ENCODE measurements at regions not wholly inside any gene's neighbourhood (a gene's known extent, or its start where the extent isn't known, plus 50 kb on each side); places are given as distances from the start of the nearest gene placed in this dataset.

GRCh38 chr7:118517275-118517674, 292.8 kb downstream of the ANKRD7 start:
- H3K27ac ChIP-seq (ENCODE audit: insufficient read depth, low read depth, low read length, poor library complexity, severe bottlenecking), result no peak overlapping the region
- H3K4me1 ChIP-seq (ENCODE audit: control insufficient read depth, insufficient read depth, low read length), result no peaks in the 10 kb centered on the region
- no peaks in the 10 kb centered on the region for H3K27me3 ChIP-seq (ENCODE audit: control insufficient read depth, insufficient read depth, low read length, poor library complexity, severe bottlenecking)
- WGBS, 2 experiments, result 0% methylated on average over 1 of the region's 1 CpG
- H3K36me3 ChIP-seq (ENCODE audit: control insufficient read depth, insufficient read depth, low read length), result no peaks in the 10 kb centered on the region
- H3K4me3 ChIP-seq (ENCODE audit: insufficient read depth, low read depth, low read length), result no peak overlapping the region
- H3K9me3 ChIP-seq (ENCODE audit: control insufficient read depth, low read length), result no peaks in the 10 kb centered on the region

- Histone ChIP-seq H3K4me3 (ENCODE audit: insufficient read depth, low read depth, low read length) (no peak overlapping the region), H3K27me3 (ENCODE audit: control insufficient read depth, insufficient read depth, low read length, poor library complexity, severe bottlenecking) (no peaks in the 10 kb centered on the region), H3K36me3 (ENCODE audit: control insufficient read depth, insufficient read depth, low read length) (no peaks in the 10 kb centered on the region), H3K4me1 (ENCODE audit: control insufficient read depth, insufficient read depth, low read length) (no peaks in the 10 kb centered on the region), H3K9me3 (ENCODE audit: control insufficient read depth, low read length) (no peaks in the 10 kb centered on the region), H3K27ac (ENCODE audit: insufficient read depth, low read depth, low read length, poor library complexity, severe bottlenecking) (no peak overlapping the region)
Measured at GRCh38 chr7:118525020-118525419, 300.5 kb downstream of the ANKRD7 start.

- Histone ChIP-seq H3K9me3 (ENCODE audit: control insufficient read depth, low read length) (no peaks in the 10 kb centered on the region), H3K27ac (ENCODE audit: insufficient read depth, low read depth, low read length, poor library complexity, severe bottlenecking) (no peak overlapping the region), H3K4me1 (ENCODE audit: control insufficient read depth, insufficient read depth, low read length) (no peaks in the 10 kb centered on the region), H3K27me3 (ENCODE audit: control insufficient read depth, insufficient read depth, low read length, poor library complexity, severe bottlenecking) (no peaks in the 10 kb centered on the region), H3K4me3 (ENCODE audit: insufficient read depth, low read depth, low read length) (no peak overlapping the region), H3K36me3 (ENCODE audit: control insufficient read depth, insufficient read depth, low read length) (no peaks in the 10 kb centered on the region)
Measured at GRCh38 chr7:118531566-118531965, 307.1 kb downstream of the ANKRD7 start.

GRCh38 chr7:118559207-118559606, 334.7 kb downstream of the ANKRD7 start:
- H3K9me3 ChIP-seq (ENCODE audit: control insufficient read depth, low read length), result peaks cover 3% of the 10 kb centered on the region
- H3K4me3 ChIP-seq (ENCODE audit: insufficient read depth, low read depth, low read length), result no peak overlapping the region
- H3K27me3 ChIP-seq (ENCODE audit: control insufficient read depth, insufficient read depth, low read length, poor library complexity, severe bottlenecking), result no peaks in the 10 kb centered on the region
- H3K27ac ChIP-seq (ENCODE audit: insufficient read depth, low read depth, low read length, poor library complexity, severe bottlenecking), result no peak overlapping the region
- no peaks in the 10 kb centered on the region for H3K4me1 ChIP-seq (ENCODE audit: control insufficient read depth, insufficient read depth, low read length)
- WGBS, 2 experiments, result no CpG with 5 or more reads among the region's 1 CpG
- no peaks in the 10 kb centered on the region for H3K36me3 ChIP-seq (ENCODE audit: control insufficient read depth, insufficient read depth, low read length)

GRCh38 chr7:118563311-118563710, 338.8 kb downstream of the ANKRD7 start:
- no peaks in the 10 kb centered on the region for H3K27me3 ChIP-seq (ENCODE audit: control insufficient read depth, insufficient read depth, low read length, poor library complexity, severe bottlenecking)
- no peak overlapping the region for H3K4me3 ChIP-seq (ENCODE audit: insufficient read depth, low read depth, low read length)
- WGBS, 2 experiments, result 82 to 88% methylated on average over 2 of the region's 2 CpGs
- H3K4me1 ChIP-seq (ENCODE audit: control insufficient read depth, insufficient read depth, low read length), result no peaks in the 10 kb centered on the region
- H3K36me3 ChIP-seq (ENCODE audit: control insufficient read depth, insufficient read depth, low read length), result no peaks in the 10 kb centered on the region
- no peak overlapping the region for H3K27ac ChIP-seq (ENCODE audit: insufficient read depth, low read depth, low read length, poor library complexity, severe bottlenecking)
- H3K9me3 ChIP-seq (ENCODE audit: control insufficient read depth, low read length), result peaks cover 3% of the 10 kb centered on the region

- Histone ChIP-seq H3K27ac (ENCODE audit: insufficient read depth, low read depth, low read length, poor library complexity, severe bottlenecking) (no peak overlapping the region), H3K27me3 (ENCODE audit: control insufficient read depth, insufficient read depth, low read length, poor library complexity, severe bottlenecking) (no peaks in the 10 kb centered on the region), H3K4me3 (ENCODE audit: insufficient read depth, low read depth, low read length) (no peak overlapping the region), H3K4me1 (ENCODE audit: control insufficient read depth, insufficient read depth, low read length) (no peaks in the 10 kb centered on the region), H3K36me3 (ENCODE audit: control insufficient read depth, insufficient read depth, low read length) (no peaks in the 10 kb centered on the region), H3K9me3 (ENCODE audit: control insufficient read depth, low read length) (no peaks in the 10 kb centered on the region)
- WGBS, 2 experiments, result 86% methylated on average over 1 of the region's 1 CpG; no CpG with 5 or more reads in 1 of the 2 experiments
Measured at GRCh38 chr7:118572604-118573003, 348.1 kb downstream of the ANKRD7 start.

GRCh38 chr7:118573085-118573484, 348.6 kb downstream of the ANKRD7 start:
- WGBS, 2 experiments, result 93% methylated on average over 5 of the region's 5 CpGs
- H3K4me1 ChIP-seq (ENCODE audit: control insufficient read depth, insufficient read depth, low read length), result no peaks in the 10 kb centered on the region
- H3K4me3 ChIP-seq (ENCODE audit: insufficient read depth, low read depth, low read length), result no peak overlapping the region
- no peak overlapping the region for H3K27ac ChIP-seq (ENCODE audit: insufficient read depth, low read depth, low read length, poor library complexity, severe bottlenecking)
- no peaks in the 10 kb centered on the region for H3K27me3 ChIP-seq (ENCODE audit: control insufficient read depth, insufficient read depth, low read length, poor library complexity, severe bottlenecking)
- no peaks in the 10 kb centered on the region for H3K9me3 ChIP-seq (ENCODE audit: control insufficient read depth, low read length)
- no peaks in the 10 kb centered on the region for H3K36me3 ChIP-seq (ENCODE audit: control insufficient read depth, insufficient read depth, low read length)

GRCh38 chr7:118575393-118575948, 351.0 kb downstream of the ANKRD7 start:
- no peaks in the 10 kb centered on the region for H3K36me3 ChIP-seq (ENCODE audit: control insufficient read depth, insufficient read depth, low read length)
- 90 to 97% methylated on average over 1 of the region's 1 CpG for WGBS, 2 experiments
- H3K4me1 ChIP-seq (ENCODE audit: control insufficient read depth, insufficient read depth, low read length), result no peaks in the 10 kb centered on the region
- H3K27me3 ChIP-seq (ENCODE audit: control insufficient read depth, insufficient read depth, low read length, poor library complexity, severe bottlenecking), result no peaks in the 10 kb centered on the region
- no peak overlapping the region for H3K4me3 ChIP-seq (ENCODE audit: insufficient read depth, low read depth, low read length)
- H3K9me3 ChIP-seq (ENCODE audit: control insufficient read depth, low read length), result no peaks in the 10 kb centered on the region
- H3K27ac ChIP-seq (ENCODE audit: insufficient read depth, low read depth, low read length, poor library complexity, severe bottlenecking), result no peak overlapping the region

GRCh38 chr7:118580743-118581382, 356.4 kb downstream of the ANKRD7 start:
- H3K4me1 ChIP-seq (ENCODE audit: control insufficient read depth, insufficient read depth, low read length), result no peaks in the 10 kb centered on the region
- H3K27me3 ChIP-seq (ENCODE audit: control insufficient read depth, insufficient read depth, low read length, poor library complexity, severe bottlenecking), result no peaks in the 10 kb centered on the region
- no peak overlapping the region for H3K4me3 ChIP-seq (ENCODE audit: insufficient read depth, low read depth, low read length)
- no peaks in the 10 kb centered on the region for H3K9me3 ChIP-seq (ENCODE audit: control insufficient read depth, low read length)
- H3K27ac ChIP-seq (ENCODE audit: insufficient read depth, low read depth, low read length, poor library complexity, severe bottlenecking), result no peak overlapping the region
- H3K36me3 ChIP-seq (ENCODE audit: control insufficient read depth, insufficient read depth, low read length), result no peaks in the 10 kb centered on the region
- 92% methylated on average over 3 of the region's 3 CpGs for WGBS, 2 experiments

GRCh38 chr7:118583641-118584040, 359.1 kb downstream of the ANKRD7 start:
- Histone ChIP-seq H3K9me3 (ENCODE audit: control insufficient read depth, low read length) (no peaks in the 10 kb centered on the region), H3K4me3 (ENCODE audit: insufficient read depth, low read depth, low read length) (no peak overlapping the region), H3K36me3 (ENCODE audit: control insufficient read depth, insufficient read depth, low read length) (no peaks in the 10 kb centered on the region), H3K4me1 (ENCODE audit: control insufficient read depth, insufficient read depth, low read length) (no peaks in the 10 kb centered on the region), H3K27ac (ENCODE audit: insufficient read depth, low read depth, low read length, poor library complexity, severe bottlenecking) (no peak overlapping the region), H3K27me3 (ENCODE audit: control insufficient read depth, insufficient read depth, low read length, poor library complexity, severe bottlenecking) (no peaks in the 10 kb centered on the region)
- 95 to 100% methylated on average over 1 of the region's 1 CpG for WGBS, 2 experiments

GRCh38 chr7:118586248-118586647, 361.7 kb downstream of the ANKRD7 start:
- no peak overlapping the region for H3K27ac ChIP-seq (ENCODE audit: insufficient read depth, low read depth, low read length, poor library complexity, severe bottlenecking)
- 84 to 85% methylated on average over 1 of the region's 1 CpG for WGBS, 2 experiments

More at GRCh38 chr7:118586248-118586647, 361.7 kb downstream of the ANKRD7 start:
- H3K36me3 ChIP-seq (ENCODE audit: control insufficient read depth, insufficient read depth, low read length), result no peaks in the 10 kb centered on the region
- no peaks in the 10 kb centered on the region for H3K4me1 ChIP-seq (ENCODE audit: control insufficient read depth, insufficient read depth, low read length)
- H3K9me3 ChIP-seq (ENCODE audit: control insufficient read depth, low read length), result no peaks in the 10 kb centered on the region
- no peaks in the 10 kb centered on the region for H3K27me3 ChIP-seq (ENCODE audit: control insufficient read depth, insufficient read depth, low read length, poor library complexity, severe bottlenecking)
- no peak overlapping the region for H3K4me3 ChIP-seq (ENCODE audit: insufficient read depth, low read depth, low read length)

All from ectodermal cell (in vitro differentiated cells).